Ovary (tissue), 3 donors: ENCODE measurements at regions not wholly inside any gene's neighbourhood (a gene's known extent, or its start where the extent isn't known, plus 50 kb on each side); places are given as distances from the start of the nearest gene placed in this dataset.

Experiments
- EP300 ChIP-seq: sonication (generic); formaldehyde crosslinking; IDR thresholded peaks from one replicate; pipeline ENCODE4 v1.6.1; 2017; ENCODE audit warnings: antibody characterized with exemption
- POLR2A ChIP-seq: fragments of 450-650 bp; IDR thresholded peaks from one replicate; pipeline ENCODE4 v1.6.1; 2017; ENCODE audit warnings: antibody characterized with exemption, mild to moderate bottlenecking, moderate library complexity
- TF ChIP-seq, protein P1 (sequence below), 3 donors: fragments of 450-650 bp in 2 of 3; fragments of 200-600 bp in 1 of 3; IDR thresholded peaks; one replicate each; pipeline versions ENCODE4 v1.5.1 to v1.8.0; 2016 to 2022; ENCODE audit warnings: antibody characterized with exemption in 3 of 3, mild to moderate bottlenecking in 1 of 3
- donor health status: DM: no; HTN: no; CAD: no.

DNA sequence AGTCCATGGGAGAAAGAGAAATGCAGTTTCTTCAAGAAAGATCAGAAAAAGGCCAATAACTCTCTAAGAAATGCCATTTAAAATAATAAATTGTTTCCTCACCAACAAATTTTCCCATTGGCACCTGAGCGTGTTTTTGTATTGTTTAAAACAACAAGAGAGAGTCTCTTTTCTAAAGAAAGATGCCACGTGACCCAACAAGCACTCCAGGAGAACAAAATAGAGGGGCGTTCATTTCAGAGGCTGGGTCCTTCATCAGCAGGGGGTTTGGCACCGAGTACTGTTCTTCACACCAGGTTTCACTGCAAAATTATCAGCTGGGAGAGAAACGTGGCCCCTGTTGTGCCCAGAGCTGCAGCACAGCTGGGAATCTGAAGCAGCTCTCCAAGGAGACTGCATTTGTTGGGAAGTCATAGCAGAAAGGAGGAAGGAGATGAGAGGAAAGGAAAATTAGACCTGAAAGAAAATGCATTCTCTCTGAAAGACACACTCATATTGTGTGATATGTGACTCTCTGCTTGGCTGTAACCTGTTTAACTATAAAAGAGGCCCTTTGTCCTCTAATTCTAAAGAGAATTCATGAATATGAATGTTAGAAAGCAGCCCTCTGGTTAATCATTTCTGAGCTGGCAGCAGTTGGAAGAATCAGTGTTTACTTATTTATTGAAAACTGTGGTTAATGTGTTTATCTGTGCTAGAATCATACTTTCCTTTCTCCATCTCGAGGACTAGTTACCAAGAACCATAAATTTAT, 205.3 kb upstream of the CDH20 start:
- TF ChIP-seq POLR2A: no peak
- TF ChIP-seq, protein P1, sequence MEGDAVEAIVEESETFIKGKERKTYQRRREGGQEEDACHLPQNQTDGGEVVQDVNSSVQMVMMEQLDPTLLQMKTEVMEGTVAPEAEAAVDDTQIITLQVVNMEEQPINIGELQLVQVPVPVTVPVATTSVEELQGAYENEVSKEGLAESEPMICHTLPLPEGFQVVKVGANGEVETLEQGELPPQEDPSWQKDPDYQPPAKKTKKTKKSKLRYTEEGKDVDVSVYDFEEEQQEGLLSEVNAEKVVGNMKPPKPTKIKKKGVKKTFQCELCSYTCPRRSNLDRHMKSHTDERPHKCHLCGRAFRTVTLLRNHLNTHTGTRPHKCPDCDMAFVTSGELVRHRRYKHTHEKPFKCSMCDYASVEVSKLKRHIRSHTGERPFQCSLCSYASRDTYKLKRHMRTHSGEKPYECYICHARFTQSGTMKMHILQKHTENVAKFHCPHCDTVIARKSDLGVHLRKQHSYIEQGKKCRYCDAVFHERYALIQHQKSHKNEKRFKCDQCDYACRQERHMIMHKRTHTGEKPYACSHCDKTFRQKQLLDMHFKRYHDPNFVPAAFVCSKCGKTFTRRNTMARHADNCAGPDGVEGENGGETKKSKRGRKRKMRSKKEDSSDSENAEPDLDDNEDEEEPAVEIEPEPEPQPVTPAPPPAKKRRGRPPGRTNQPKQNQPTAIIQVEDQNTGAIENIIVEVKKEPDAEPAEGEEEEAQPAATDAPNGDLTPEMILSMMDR (IDR thresholded peaks at IDR 0.05): no peak
- TF ChIP-seq EP300: no peak
